Cardiac fibroblast (primary cell): ENCODE measurements at regions not wholly inside any gene's neighbourhood (a gene's known extent, or its start where the extent isn't known, plus 50 kb on each side); places are given as distances from the start of the nearest gene placed in this dataset.

Experiments
- DNase-seq, 2 donors: peaks; one replicate each; pipeline versions ENCODE4 v3.0.0 to v3.0.0-alpha.2; 2010; ENCODE audit warnings: low read depth in 2 of 2
- H3K4me3 ChIP-seq, 2 donors: replicated peaks in 1 of 2; 1 replicate in 1 of 2; 2 replicates in 1 of 2; pipeline ENCODE4 v1.5.1; 2011; ENCODE audit warnings: low read depth in 2 of 2, low read length in 2 of 2, mild to moderate bottlenecking in 2 of 2, moderate library complexity in 1 of 2
- CTCF ChIP-seq: IDR thresholded peaks from one replicate; pipeline ENCODE4 v1.5.1; 2011; ENCODE audit warnings: low read depth, mild to moderate bottlenecking, low read length, inconsistent platforms

- no peak overlapping the region for H3K4me3 ChIP-seq
- no peak for TF ChIP-seq CTCF
- DNase-seq, result peak in 1 of 2 donors; percentile 7
Observed at GRCh38 chr2:145987793-145988192, 1467.9 kb upstream of the ZEB2 start.

- peak in 1 of 2 donors; percentile 40 for DNase-seq
- no peak overlapping the region for H3K4me3 ChIP-seq
- no peak for TF ChIP-seq CTCF
Observed at GRCh38 chr2:145985517-145985916, 1465.6 kb upstream of the ZEB2 start.

- peak; percentile 83 to 85 for DNase-seq
- no peak for TF ChIP-seq CTCF
- no peak overlapping the region for H3K4me3 ChIP-seq
Observed at GRCh38 chr2:145984580-145984979, 1464.7 kb upstream of the ZEB2 start.

GRCh38 chr2:145980318-145980717 lies 1460.4 kb upstream of the ZEB2 start:
- no peak overlapping the region for H3K4me3 ChIP-seq
- DNase-seq, result no peak
- no peak for TF ChIP-seq CTCF

- no peak for DNase-seq
- no peak for TF ChIP-seq CTCF
Observed at GRCh38 chr2:145975406-145975805, 1455.5 kb upstream of the ZEB2 start.

GRCh38 chr2:145961846-145962245 lies 1441.9 kb upstream of the ZEB2 start:
- H3K4me3 ChIP-seq, result no peak overlapping the region
- DNase-seq, result peak; percentile 10 to 41
- no peak for TF ChIP-seq CTCF

More at GRCh38 chr2:145975406-145975805, 1455.5 kb upstream of the ZEB2 start:
- H3K4me3 ChIP-seq, result no peak overlapping the region

- TF ChIP-seq CTCF, result no peak
Observed at GRCh38 chr2:145960479-145961163, 1440.7 kb upstream of the ZEB2 start.

More at GRCh38 chr2:145960479-145961163, 1440.7 kb upstream of the ZEB2 start:
- no peak for DNase-seq
- no peak overlapping the region for H3K4me3 ChIP-seq
